GM18519 (cell line): ENCODE measurements at regions not wholly inside any gene's neighbourhood (a gene's known extent, or its start where the extent isn't known, plus 50 kb on each side); places are given as distances from the start of the nearest gene placed in this dataset.

Experiments
- ATAC-seq: cut with Tn5 transposase; IDR thresholded peaks from one replicate; pipeline ENCODE4 v1.9.1; 2021; ENCODE audit warnings: mild to moderate bottlenecking, moderate library complexity; ENCODE audit not compliant: unreplicated experiment, low FRiP score

DNA sequence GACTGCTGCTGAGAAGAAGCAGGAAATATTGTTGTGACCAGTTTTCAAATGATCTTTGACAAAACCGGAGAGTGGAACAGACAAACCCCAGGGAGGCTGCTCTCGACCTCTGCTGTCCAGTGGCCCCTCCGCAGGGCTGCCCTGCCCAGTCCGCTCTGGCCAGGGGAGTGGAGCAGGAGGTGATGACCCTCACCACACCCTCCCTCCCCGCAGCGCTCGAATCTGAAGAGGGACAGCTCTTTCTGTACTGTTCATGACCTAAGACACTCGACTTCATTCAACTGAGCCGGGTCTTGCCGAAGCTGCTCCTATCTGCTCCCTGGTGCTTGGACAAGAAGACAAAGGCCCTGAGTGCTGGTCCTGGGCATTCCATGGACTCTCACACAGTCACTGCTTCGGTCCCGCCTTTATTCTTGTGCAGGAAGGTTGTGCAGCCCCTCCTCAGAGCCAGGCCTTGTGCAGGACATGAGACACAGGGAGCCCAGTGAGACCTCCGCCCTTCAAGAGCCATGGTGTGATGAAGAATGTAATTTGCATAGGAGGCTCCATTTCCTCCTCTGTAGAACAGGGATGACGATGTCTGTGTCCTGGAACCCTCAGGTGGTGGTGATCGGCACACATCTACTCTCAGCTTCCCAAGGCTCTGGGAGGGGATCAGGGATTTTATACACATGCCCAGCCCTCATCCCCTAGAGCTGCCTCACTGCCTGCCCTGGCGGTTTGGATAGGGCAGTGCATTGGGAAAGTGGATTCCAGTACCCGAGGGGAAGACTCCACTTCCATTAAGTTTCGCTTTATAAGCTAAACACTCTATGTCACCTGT, 97.1 kb upstream of the PRR20G start:
- ATAC-seq: no peak

DNA sequence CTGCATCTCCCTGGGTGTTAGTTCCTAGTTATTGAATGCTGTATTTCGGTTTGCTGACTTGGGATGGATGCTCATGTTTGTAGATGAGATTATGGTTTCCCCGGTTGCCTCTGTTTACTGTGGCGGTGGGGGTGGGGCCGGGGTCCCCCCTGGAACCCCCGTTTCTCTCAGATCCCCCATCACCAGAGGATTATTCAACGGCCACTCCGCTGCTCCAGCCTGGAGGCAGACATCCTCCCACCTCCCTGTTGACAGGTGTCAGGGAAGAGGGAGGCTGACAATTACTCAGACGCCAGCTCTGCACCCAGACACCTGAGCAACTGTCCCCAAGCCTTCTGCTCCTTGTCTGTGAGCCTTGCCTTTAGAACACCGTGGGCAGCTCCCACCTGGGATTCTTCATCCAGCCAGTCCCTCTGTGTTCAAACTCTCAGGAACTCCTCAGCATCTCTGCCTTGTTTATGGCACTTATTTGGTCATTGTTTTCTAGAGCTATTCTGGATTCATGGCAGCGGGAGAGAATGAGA, 95.9 kb upstream of the PRR20G start:
- ATAC-seq: no peak

DNA sequence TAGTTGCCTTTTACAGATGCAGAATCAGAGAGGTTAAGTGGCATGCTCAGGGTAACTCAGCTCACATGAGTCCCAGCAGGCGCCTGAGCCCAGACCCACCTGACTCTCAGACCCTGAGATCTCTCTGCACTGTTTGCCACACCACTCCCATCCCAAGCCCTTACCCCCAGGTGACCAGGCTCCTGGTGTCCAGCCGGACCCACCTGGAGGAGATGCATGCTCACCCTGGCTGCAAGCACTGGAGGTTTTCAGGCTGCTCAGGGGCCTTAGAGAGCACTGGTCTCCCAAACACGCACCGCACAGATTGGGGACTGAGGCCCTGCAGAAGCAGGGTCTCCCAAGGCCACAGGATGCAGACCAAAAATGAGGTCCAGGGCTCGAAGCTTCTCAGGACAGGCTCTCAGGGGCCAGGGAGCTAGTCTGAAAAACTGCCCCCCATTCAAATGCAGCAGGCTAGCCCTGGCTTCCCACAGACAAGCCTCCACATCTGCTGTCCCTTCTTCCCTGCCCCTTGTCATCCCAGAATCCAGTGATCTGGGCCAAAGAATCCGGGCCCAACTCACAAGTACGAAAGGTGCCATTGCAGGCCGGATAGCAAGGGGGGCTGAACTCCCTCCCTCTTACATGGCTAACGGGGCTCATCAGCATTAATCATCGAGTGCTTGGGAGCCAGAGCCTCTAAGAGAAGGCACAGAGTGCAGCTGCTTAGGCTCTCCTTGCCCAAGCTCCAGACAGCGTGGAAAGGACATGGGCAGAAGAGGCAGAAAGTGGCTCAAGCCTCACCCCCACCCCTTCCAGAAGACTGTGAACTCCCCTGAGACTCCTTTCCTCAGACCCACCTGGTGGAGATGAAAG, 90.2 kb upstream of the PRR20G start:
- no peak for ATAC-seq

DNA sequence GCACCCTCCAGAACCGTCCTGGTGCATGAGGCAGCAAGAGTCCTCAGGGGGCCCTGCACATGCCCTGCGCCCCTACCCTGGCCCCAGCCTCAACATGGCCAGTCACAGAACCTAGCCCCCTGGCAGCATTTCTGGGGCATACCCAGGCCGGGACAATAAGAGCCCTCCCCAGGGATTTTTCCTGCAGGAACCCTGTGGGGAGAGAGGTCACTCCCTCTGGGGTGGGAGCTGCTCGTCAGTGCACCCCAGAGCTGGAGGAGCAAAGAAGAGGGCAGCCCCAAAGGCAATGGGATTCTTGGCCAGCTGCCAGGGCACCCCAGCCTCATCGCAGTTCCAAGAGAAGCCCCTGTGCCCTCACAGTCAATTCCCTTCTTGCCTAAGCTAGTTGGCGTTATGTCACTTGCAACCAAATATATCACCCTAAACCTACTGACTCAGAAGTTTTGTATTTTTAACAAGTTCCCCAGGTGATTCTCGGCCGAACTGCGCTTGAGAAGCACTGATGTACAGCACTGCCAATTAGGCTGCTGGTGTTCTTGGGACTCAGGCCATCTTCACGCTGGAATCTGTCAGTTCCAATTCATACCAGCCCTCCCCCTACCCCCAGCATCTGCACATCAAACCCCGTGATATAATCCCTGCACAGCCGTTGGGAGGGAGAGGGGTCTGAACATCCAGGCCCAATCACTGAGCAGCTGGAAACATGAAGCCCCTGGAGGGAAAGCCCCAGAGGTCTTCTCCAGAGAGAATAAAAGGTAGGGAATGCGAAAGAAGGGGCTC, 87.5 kb upstream of the PRR20G start:
- ATAC-seq: no peak

DNA sequence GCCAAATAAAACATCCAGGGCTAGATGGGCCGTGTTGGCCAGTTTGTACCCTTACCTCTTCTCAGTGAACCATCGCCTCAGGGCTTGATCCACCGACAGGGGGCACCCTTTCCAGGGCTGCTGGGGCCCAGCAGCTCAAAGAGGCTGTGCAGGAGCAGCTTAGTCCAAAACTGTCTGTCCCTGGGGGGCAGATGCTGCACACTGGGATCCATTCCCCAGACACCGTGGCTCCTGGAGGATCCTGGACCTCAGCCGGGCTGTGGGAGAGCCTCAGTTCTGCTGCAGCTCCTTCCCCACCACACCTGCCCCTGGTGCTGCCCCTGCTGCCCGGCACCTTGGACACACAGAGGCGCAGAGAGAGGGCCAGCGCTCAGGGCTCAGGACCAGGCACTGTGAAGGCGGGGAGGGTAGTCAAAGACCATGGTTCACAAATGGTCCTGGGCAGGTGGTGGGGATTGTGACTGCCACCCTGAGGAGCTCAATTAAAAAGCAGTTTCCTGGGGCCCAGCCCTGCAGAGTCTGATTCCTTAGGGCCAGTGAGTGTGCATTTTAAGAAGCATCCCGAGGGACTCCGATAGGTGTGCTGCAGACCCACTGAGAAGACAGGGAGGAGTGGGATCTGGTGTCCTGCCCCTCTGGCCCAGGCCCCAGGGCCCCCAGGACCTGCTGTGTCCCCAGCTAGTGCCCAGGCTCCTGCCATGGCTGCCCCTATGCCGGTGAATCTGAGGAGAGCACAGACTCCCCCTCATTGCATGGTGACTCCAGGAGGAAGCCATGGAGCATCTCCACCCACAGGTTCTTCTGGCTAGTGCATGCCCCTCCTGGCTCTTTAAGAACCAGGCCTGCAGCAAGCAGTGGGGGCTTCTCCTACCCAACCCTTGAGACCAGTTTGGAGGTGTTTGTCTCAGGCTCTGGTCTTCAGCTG, 86.5 kb upstream of the PRR20G start:
- no peak for ATAC-seq

DNA sequence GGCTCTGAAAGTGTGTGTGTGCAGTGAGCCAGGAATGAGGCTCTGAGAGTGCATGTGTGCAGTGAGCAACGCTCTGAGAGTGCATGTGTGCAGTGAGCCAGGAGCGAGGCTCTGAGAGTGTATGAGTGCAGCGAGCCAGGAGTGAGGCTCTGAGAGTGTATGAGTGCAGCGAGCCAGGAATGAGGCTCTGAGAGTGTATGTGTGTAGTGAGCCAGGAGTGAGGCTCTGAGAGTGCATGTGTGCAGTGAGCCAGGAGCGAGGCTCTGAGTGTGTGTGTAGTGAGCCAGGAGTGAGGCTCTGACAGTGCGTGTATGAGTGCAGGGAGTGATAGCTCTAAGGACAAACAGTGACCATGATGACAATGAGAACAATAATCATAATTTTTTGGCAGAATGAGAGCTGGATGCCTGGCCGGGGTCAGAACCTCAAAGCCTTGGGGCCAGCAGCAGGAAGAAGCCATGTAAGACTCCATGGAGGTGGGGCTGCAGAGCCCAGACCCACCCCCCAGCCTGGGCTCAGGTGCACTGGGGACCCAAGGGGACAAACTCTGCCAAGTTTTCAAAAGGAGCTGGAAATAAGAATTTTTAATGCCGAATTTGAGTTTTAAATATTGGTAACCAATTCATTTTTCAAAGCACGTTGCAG, 85.7 kb upstream of the PRR20G start:
- no peak for ATAC-seq

DNA sequence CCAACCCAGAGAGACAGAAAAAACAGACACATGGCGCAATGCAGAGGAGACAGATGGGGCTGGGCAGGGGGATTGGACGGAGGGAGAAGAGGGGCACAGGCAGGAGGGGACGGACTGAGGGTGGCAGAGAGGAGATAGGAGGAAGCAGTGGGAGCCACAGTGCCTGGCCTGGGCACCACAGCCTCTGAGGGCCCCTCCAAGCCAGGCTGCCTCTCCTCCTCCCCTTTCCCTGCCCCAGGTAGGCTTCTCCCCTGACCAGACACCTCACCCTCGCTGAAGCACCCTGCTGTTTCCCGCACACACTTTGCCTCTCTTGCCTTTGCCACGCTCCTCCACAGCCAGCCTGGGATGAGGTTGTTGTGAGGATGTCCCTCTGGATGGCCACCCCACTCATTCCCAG, 84.0 kb upstream of the PRR20G start:
- no peak for ATAC-seq

DNA sequence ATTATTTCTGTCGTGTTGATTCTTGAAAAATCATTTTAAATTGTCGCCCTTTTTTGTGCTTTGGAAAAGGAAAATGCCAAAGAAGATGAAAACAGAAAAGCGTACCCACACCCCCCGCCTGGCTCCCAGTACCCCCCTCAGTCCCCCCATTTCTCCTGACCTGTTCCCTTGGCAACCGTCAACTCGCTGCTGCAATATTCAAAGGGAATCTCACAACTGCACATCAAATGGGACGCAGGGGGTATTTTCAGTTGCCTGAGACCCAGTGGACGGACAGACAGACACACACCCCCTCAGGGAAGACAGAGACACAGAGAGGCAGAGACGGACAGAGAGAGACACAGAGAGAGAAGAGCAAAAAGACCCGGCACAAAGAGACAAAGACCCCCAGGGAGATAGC, 83.5 kb upstream of the PRR20G start:
- ATAC-seq: no peak

DNA sequence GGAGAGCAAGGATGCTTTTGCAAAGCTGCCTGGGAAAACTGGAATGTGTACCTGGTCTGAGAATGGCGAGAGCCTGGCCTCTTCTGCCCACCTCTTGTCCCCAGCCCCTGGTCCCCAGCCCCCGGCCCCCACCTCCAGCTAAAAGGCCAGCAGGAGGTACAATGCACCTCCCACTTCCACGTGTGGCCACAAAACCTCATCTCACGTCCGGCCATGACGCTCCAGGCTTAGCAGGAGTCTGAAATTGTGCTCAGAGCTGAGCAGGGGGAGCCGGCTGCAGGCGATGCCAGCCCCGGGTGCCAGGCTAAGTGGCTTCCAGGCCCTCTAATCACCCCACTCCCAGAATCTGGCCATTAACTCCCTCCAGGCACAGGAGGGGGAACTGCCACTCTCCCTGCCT, 83.1 kb upstream of the PRR20G start:
- no peak for ATAC-seq

DNA sequence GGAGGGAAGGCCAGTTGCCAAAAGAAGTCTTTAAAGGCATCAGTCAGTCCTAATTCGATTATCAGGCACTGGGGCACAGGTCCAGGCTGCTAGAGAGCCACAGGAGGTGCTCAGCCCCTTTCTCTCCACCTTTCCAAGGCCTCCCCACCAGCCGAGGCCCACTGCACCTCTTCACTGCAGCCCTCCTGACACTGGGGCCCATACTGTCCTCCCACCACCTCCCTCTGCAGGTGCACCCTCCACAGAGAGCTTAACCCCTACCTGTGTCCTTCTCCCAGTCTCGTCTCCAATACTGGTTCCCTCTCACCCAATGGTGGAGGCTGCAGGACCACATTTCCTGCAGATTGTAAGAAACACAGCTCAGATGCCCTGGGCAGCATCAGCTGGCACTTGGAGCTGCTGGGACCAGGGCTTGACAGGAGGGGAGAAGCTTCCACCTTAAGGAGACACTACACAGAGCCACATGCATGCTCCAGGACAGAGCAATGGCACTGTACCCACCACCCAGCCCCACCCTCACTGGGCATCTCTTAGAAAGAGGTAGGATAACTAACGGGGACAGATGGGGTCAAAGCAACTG, 81.6 kb upstream of the PRR20G start:
- no peak for ATAC-seq

DNA sequence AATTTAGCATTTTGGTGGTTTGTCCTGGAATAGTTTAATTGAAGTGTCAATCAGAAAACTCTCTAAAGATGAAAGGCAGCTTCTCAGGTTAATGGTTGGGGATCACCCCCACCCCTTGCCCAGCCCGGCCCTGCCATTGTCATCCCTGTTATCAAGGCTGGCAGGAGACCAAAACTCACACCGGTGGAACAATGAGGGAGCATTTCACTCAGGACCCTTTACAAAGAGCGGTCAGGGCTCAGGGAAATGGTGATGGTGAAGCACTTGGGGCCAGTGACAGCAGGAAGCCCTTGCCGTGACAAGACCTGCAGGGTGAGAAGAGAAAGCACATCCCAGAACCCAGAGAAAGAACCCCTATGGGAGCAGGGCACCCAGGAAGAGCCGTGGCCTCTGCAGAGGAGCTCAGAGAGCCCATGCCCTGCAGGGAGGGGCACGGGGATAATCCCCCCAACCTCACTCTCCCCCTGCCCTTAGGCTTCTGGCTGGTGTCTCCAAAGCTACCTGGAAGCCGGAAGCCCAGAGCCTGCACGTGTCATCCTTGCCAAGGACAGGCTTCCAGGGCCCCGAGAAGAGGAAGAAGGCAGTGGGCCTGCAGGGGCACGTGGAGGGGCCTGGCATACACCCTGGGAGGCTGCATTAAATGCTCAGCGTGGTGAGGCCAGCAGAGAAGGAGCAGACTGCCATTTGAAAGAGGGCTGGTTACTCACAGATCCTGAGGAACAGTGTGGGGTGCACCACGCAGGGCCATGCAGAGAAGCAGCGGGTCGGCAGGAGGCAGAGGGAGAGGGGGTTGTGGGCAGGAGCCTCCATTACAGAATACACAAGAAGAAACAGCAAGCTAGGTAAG, 80.6 kb upstream of the PRR20G start:
- no peak for ATAC-seq

DNA sequence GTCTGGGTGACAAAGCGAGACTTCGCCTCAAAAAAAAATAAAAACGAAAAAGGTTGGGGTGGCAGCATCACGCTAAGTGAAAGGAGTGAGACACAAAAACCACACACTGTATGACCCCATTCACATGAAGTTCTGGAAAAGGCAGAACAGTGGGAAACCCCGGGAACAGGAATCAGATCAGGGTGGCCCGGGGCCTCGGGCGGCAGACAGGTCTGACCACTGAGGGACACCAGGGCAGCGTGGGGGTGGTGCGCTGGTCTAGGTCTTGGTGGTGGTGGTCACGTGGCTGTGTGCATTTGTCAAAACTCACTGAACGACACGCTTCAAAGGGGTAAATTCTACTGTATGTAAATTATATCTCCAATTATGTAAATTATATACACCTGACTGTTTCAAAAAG, 79.7 kb upstream of the PRR20G start:
- ATAC-seq: no peak

DNA sequence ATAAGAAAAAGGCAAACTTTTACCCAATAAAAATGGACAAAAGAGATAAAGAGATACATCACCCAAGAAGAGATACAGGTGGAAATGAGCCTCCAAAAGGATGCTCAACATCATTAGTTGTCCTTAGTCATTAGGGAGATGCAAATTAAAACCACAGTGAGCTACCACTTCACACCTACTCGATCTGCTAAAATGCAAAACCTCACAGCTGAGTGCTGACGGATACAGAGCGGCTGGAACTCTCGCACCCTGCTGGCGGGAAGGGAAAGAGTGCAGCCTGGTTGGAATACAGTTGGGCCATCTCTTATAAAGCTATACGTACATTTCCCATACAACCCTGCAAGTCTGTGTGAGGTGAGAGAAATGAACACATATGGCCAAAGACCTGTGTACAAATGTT, 78.5 kb upstream of the PRR20G start:
- ATAC-seq: no peak

DNA sequence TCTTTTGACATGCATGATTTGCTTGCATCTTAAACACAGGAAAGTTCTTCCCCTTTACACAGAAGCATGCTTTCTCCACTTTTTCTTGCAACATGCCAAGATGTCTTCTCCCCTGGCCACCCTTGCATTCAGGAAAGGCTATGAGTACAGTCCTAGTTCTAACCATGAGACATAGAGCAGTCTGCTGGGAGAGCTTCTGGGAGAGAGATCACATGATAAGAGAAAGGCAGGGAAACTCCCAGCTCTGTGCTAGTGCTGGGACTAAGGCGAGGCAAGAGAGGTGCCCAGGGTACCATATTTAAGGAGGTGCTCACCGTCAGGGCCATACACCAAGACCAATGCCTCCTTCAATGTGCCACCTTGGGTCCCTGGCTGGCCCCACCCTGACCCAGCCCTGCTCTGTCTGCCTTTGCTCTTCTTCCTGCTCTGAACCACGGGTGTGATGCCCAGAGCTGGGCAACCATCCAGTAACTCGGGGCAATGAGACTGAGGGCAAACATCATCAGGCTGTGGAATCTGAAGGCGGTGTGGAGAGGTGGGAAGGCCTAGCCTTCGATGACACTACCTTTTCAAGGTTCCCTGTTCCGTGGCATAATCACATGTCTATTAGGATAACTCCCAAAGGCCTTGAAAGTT, 77.4 kb upstream of the PRR20G start:
- no peak for ATAC-seq

DNA sequence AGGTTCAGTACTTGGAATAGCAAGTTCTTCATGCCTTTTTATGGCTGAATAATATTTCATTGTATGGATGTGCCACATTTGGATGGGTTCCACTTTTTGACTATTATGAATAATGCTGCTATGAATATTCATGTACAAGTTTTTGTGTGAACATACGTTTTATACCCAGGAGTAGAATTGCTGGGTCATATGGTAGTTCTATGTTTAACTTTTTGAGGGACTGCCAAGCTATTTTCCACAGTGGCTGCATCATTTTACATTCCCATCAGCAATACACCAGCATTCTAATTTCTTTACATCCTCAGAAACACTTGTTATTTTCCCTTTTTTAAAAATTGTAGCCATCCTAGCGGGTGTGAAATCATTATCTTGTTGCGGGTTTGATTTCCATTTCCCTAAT, 76.0 kb upstream of the PRR20G start:
- ATAC-seq: no peak

DNA sequence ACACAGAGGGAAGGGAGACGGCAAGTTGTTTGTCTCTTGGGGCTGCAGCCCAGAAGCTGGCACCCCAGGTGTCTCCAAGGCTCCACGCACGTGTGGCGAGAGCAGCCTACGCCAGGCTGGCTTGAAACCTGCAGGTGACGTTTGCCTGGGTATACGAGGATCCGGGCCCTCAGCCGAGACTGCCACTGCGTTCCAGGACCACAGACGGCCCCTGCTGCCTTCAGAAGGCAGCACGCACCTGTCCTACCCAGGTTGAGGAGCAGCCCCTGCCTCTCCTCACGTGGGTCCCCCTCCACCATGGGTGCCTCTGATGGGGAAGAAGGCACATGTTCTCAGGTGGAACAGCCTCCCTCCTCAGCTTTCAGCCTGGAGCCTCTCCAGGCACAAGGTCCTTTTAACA, 75.3 kb upstream of the PRR20G start:
- ATAC-seq: no peak

DNA sequence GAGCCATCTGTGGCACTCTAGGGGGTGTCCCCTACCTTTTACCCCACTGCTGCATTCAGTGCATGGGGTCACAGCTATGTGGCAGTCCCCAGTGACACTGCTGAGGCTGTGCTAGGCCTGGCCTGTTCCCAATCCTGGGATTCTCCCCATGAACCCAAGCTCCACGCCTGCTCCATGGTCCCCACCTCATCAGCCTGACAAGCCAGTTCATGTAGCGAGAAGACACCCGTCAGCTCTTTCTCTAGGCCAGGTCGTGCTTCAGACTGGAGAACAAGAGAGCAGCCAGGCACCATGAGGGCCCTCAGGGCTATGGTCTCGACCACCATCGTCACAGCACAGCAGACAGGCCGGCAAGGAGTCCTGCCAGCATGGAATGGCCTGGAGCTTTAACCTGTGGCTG, 72.8 kb upstream of the PRR20G start:
- ATAC-seq: no peak

DNA sequence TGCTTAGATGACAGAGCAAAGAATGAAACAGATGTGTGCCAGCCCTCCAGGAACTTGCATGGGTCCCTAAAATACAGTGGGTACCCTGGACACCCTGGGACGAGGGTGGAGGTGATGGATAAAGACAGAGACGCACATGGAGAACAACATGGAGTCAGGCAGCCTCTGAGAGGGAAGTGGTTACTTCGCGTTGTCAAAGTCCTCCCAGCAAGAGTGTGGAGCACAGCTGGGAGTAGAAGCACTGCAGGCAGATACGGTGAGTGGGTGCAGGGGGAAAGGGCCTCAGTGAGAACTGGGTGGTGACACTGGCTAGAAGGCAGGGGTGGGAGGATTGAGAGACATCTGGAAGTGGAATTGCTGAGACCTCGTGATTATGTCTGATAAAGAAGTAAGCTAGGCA, 70.8 kb upstream of the PRR20G start:
- ATAC-seq: no peak
